CD4-positive, alpha-beta T cell (primary cell): ENCODE measurements at regions not wholly inside any gene's neighbourhood (a gene's known extent, or its start where the extent isn't known, plus 50 kb on each side); places are given as distances from the start of the nearest gene placed in this dataset.
A peak's percentile ranks its signal among the peaks of the same experiment; 100 is the strongest.

Experiments
- ATAC-seq: fragments of 200-7000 bp; cut with Tn5 transposase; one replicate; pipeline ENCODE4 v1.10.0; 2022; ENCODE audit warnings: mild to moderate bottlenecking; ENCODE audit not compliant: poor library complexity
- CTCF ChIA-PET: fragments of 350-600 bp; sonication (Branson Sonifier 250); formaldehyde crosslinking; loops from one replicate; lab custom pipeline; 2021; ENCODE audit warnings: antibody characterized with exemption, inconsistent platforms; lab: Charles Lee
- POLR2A ChIA-PET: fragments of 350-600 bp; sonication (Branson Sonifier 250); formaldehyde crosslinking; loops from one replicate; lab custom pipeline; 2021; ENCODE audit warnings: antibody characterized with exemption, inconsistent platforms; lab: Charles Lee
- DNase-seq, 14 experiments: peaks; one replicate each; pipeline ENCODE4 v3.0.0-alpha.2; 2013 to 2020; ENCODE audit warnings: mixed read lengths in 2 of 14
- H3K27ac ChIP-seq, 2 donors: one replicate each; pipeline versions ENCODE4 v1.5.1 to v1.7.0; 2013; ENCODE audit warnings: low read length in 2 of 2, low read depth in 1 of 2, mild to moderate bottlenecking in 1 of 2
- H3K27me3 ChIP-seq, 2 experiments: 1 replicate in 1 of 2; 2 replicates in 1 of 2; pipeline versions ENCODE4 v1.6.1 to v1.7.0; 2013; ENCODE audit warnings: low read length in 2 of 2, control low read depth in 1 of 2, mild to moderate bottlenecking in 1 of 2, moderate library complexity in 1 of 2; ENCODE audit not compliant: insufficient read depth in 2 of 2, control insufficient read depth in 1 of 2
- H3K36me3 ChIP-seq: one replicate; pipeline ENCODE4 v1.6.1; 2013; ENCODE audit warnings: low read length, control low read depth; ENCODE audit not compliant: insufficient read depth
- H3K4me1 ChIP-seq: one replicate; pipeline ENCODE4 v1.6.1; 2013; ENCODE audit warnings: low read length, control low read depth; ENCODE audit not compliant: insufficient read depth
- H3K4me3 ChIP-seq: one replicate; pipeline ENCODE4 v1.5.1; 2013; ENCODE audit warnings: mild to moderate bottlenecking, low read length, moderate library complexity
- H3K9me3 ChIP-seq, 2 experiments: 1 replicate in 1 of 2; 2 replicates in 1 of 2; pipeline versions ENCODE4 v1.6.1 to v1.7.0; 2013; ENCODE audit warnings: low read length in 2 of 2, mild to moderate bottlenecking in 2 of 2, control low read depth in 1 of 2, moderate library complexity in 1 of 2; ENCODE audit not compliant: control insufficient read depth in 1 of 2, insufficient read depth in 1 of 2
- H3K27ac Mint-ChIP-seq: one replicate; pipeline ENCODE4 v1.8.0; 2020; ENCODE audit warnings: mixed read lengths
- H3K27me3 Mint-ChIP-seq: one replicate; pipeline ENCODE4 v1.8.0; 2021; ENCODE audit warnings: mixed read lengths
- H3K36me3 Mint-ChIP-seq: one replicate; pipeline ENCODE4 v1.8.0; 2021; ENCODE audit warnings: low read depth, mixed read lengths
- H3K4me1 Mint-ChIP-seq: one replicate; pipeline ENCODE4 v1.8.0; 2021; ENCODE audit warnings: low read depth, mixed read lengths
- H3K4me3 Mint-ChIP-seq: one replicate; pipeline ENCODE4 v1.8.0; 2020; ENCODE audit warnings: mild to moderate bottlenecking, mixed read lengths
- H3K9me3 Mint-ChIP-seq: one replicate; pipeline ENCODE4 v1.8.0; 2020; ENCODE audit warnings: mixed read lengths
- CTCF ChIP-seq: fragments of 200-600 bp; IDR thresholded peaks from one replicate; pipeline ENCODE4 v1.8.0; 2022; ENCODE audit warnings: antibody characterized with exemption, mild to moderate bottlenecking
- intact Hi-C, 2 experiments: fragments of 100-400 bp; cut with DNase I in 1 of 2; cut with micrococcal nuclease in 1 of 2; formaldehyde crosslinking; loops; one replicate each; pipeline versions ENCODE4 v1.15.1 to v1.9.0; 2023 to 2025; cut with DNase I, micrococcal nuclease

GRCh38 chr10:3972460-3973301, 187.7 kb upstream of the KLF6 start:
- H3K27me3 Mint-ChIP-seq = no peaks in the 10 kb centered on the region
- H3K27me3 ChIP-seq = no peaks in the 10 kb centered on the region
- peak overlapping the region; percentile 90 for H3K27ac Mint-ChIP-seq
- H3K27ac ChIP-seq = peak overlapping the region; percentile 33 to 46
- peak overlapping the region; percentile 85 for H3K4me3 Mint-ChIP-seq
- peak overlapping the region; percentile 0 for H3K4me3 ChIP-seq
- H3K36me3 Mint-ChIP-seq = no peaks in the 10 kb centered on the region
- peaks cover 74% of the 10 kb centered on the region for H3K4me1 ChIP-seq
- ATAC-seq (peak; percentile 69), DNase-seq (peak in 6 of 14 experiments; percentile 14 to 76 (median 54))
- no peaks in the 10 kb centered on the region for H3K9me3 Mint-ChIP-seq
- TF ChIP-seq CTCF = no peak
- intact Hi-C loops = loop anchor here in 1 of 2 experiments (10.0 kb wide), 1 partner anchor 168 kb away; no protein-coding TSS in a partner anchor
- ChIA-PET CTCF (no interaction called here), POLR2A (interaction anchor here (0.6 to 5.8 kb wide), 19 partner anchors 8 to 194 kb away, joined by 3 to 40 read pairs (median 4); partner anchors contain the start of gene KLF6)
- peaks cover 54% of the 10 kb centered on the region for H3K4me1 Mint-ChIP-seq
- no peaks in the 10 kb centered on the region for H3K36me3 ChIP-seq
- peaks cover 0 to 5% of the 10 kb centered on the region in 2 experiments for H3K9me3 ChIP-seq

DNA sequence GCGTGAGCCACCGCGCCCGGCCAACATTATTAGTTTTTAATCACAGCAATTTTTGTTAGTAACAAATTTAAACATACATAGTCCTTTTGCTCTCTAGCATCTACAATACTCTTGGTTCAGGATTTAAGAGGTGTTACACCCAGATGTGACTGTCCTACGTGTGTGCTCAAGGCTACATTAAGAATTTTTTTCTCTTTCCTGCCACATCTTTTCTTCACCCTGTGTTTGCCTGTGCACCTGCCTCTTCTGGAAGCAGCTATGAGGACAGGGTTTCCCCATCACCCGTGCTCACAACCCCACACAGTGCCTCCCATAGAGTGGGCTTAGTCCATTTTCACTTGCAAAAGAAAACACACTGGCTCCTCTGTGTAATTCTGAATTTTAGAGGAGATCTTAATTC, 186.7 kb upstream of the KLF6 start:
- Mint-ChIP-seq H3K36me3 (no peaks in the 10 kb centered on the region), H3K4me1 (peaks cover 54% of the 10 kb centered on the region), H3K4me3 (peak overlapping the region; percentile 80), H3K9me3 (no peaks in the 10 kb centered on the region), H3K27me3 (no peaks in the 10 kb centered on the region), H3K27ac (peak overlapping the region; percentile 90)
- H3K4me1 ChIP-seq = peaks cover 64% of the 10 kb centered on the region
- intact Hi-C loops = loop anchor here in 1 of 2 experiments (10.0 kb wide), 1 partner anchor 167 kb away; no protein-coding TSS in a partner anchor
- H3K4me3 ChIP-seq = no peak overlapping the region
- POLR2A ChIA-PET = interaction anchor here (0.6 to 5.8 kb wide), 11 partner anchors 9 to 195 kb away, joined by 3 to 40 read pairs (median 4); partner anchors contain the start of gene KLF6
- peaks cover 0 to 4% of the 10 kb centered on the region in 2 experiments for H3K9me3 ChIP-seq
- CTCF ChIA-PET = no interaction called here
- ATAC-seq (peak; percentile 60), DNase-seq (peak in 3 of 14 experiments; percentile 18 to 47 (median 40))
- no peaks in the 10 kb centered on the region for H3K27me3 ChIP-seq
- peak overlapping the region; percentile 33 to 46 for H3K27ac ChIP-seq
- no peak for TF ChIP-seq CTCF
- H3K36me3 ChIP-seq = no peaks in the 10 kb centered on the region

DNA sequence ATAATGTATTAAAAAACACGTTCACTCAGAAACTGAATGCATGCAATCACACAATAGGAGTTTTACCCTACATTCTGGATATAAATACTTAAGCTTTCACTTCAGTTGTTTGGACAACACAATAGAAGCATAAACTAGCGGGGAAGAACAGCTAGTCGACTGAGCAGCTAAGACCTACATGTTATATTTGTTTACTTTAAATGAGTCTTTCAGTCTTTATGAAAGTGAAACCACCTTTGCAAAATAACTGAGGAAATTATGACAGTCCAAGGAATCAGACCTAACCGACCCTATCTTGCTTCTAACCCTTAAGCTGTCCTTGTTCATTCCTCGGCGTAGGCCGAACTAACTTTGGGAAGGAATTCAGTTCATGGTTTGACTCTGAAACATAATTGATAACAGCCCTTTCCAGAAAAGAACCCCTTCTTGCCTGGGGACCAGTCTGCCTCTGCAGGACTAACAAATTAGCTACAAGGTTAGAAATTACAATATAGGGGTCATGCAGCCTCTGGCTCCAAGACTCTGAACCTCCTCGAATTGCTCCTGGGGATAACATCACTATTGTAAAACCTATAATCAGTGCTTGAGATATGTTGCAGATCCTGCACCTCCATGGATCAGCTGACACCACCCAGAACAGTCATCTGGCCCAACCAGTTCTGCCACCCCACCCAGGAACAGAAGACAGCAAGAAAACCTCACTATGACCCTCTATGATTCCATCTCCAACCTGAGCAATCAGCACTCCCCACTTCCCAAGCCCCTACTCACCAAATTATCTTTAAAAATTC, 185.1 kb upstream of the KLF6 start:
- no peak for TF ChIP-seq CTCF
- peaks cover 54% of the 10 kb centered on the region for H3K4me1 Mint-ChIP-seq
- H3K9me3 Mint-ChIP-seq = no peaks in the 10 kb centered on the region
- peak overlapping the region; percentile 90 for H3K27ac Mint-ChIP-seq
- no peaks in the 10 kb centered on the region for H3K36me3 Mint-ChIP-seq
- Histone ChIP-seq H3K4me1 (peaks cover 52% of the 10 kb centered on the region), H3K4me3 (peak overlapping the region; percentile 3), H3K9me3 (no peaks in the 10 kb centered on the region), H3K27ac (peak overlapping the region in 1 of 2 donors; percentile 33), H3K27me3 (no peaks in the 10 kb centered on the region), H3K36me3 (no peaks in the 10 kb centered on the region)
- DNase-seq = peak in 1 of 14 experiments; percentile 68
- POLR2A ChIA-PET = interaction anchor here (0.8 to 5.8 kb wide), 10 partner anchors 9 to 188 kb away, joined by 3 to 40 read pairs (median 6); partner anchors contain the start of gene KLF6
- intact Hi-C loops = loop anchor here in 1 of 2 experiments (10.0 kb wide), 1 partner anchor 165 kb away; no protein-coding TSS in a partner anchor
- H3K4me3 Mint-ChIP-seq = peak overlapping the region; percentile 69
- peak; percentile 31 for ATAC-seq
- H3K27me3 Mint-ChIP-seq = no peaks in the 10 kb centered on the region
- CTCF ChIA-PET = interaction anchor here (0.6 kb wide), 1 partner anchor 15 kb away, joined by 3 read pairs; no protein-coding TSS in a partner anchor
